GM19351 (cell line): ENCODE measurements at regions not wholly inside any gene's neighbourhood (a gene's known extent, or its start where the extent isn't known, plus 50 kb on each side); places are given as distances from the start of the nearest gene placed in this dataset.

Experiments
- ATAC-seq: cut with Tn5 transposase; IDR thresholded peaks from one replicate; pipeline ENCODE4 v1.9.1; 2021; ENCODE audit warnings: mild to moderate bottlenecking, moderate library complexity; ENCODE audit not compliant: unreplicated experiment

GRCh38 chr7:46695051-46695708 is 774.1 kb upstream of the IGFBP3 start:
- ATAC-seq, result no peak

- no peak for ATAC-seq
These were observed 773.0 kb upstream of the IGFBP3 start for GRCh38 chr7:46694058-46694457.

- ATAC-seq, result no peak
These were observed 766.1 kb upstream of the IGFBP3 start for GRCh38 chr7:46687203-46687602.

GRCh38 chr7:46685051-46685450 is 764.0 kb upstream of the IGFBP3 start:
- no peak for ATAC-seq

- no peak for ATAC-seq
These were observed 762.0 kb upstream of the IGFBP3 start for GRCh38 chr7:46682836-46683624.

- ATAC-seq, result no peak
These were observed 760.9 kb upstream of the IGFBP3 start for GRCh38 chr7:46681865-46682503.

GRCh38 chr7:46680147-46680546 is 759.1 kb upstream of the IGFBP3 start:
- peak; percentile 93 for ATAC-seq

- ATAC-seq, result no peak
These were observed 758.6 kb upstream of the IGFBP3 start for GRCh38 chr7:46679671-46680070.

- ATAC-seq, result no peak
These were observed 757.3 kb upstream of the IGFBP3 start for GRCh38 chr7:46678421-46678820.

GRCh38 chr7:46675456-46675855 is 754.4 kb upstream of the IGFBP3 start:
- ATAC-seq, result no peak

- no peak for ATAC-seq
These were observed 751.8 kb upstream of the IGFBP3 start for GRCh38 chr7:46672861-46673260.

- ATAC-seq, result no peak
These were observed 750.2 kb upstream of the IGFBP3 start for GRCh38 chr7:46671108-46671769.

GRCh38 chr7:46669028-46669427 is 748.0 kb upstream of the IGFBP3 start:
- no peak for ATAC-seq

- no peak for ATAC-seq
These were observed 743.4 kb upstream of the IGFBP3 start for GRCh38 chr7:46664453-46664852.

GRCh38 chr7:46663025-46663424 is 742.0 kb upstream of the IGFBP3 start:
- no peak for ATAC-seq

- no peak for ATAC-seq
These were observed 740.4 kb upstream of the IGFBP3 start for GRCh38 chr7:46661431-46661830.

GRCh38 chr7:46660402-46660980 is 739.4 kb upstream of the IGFBP3 start:
- no peak for ATAC-seq

- no peak for ATAC-seq
These were observed 737.2 kb upstream of the IGFBP3 start for GRCh38 chr7:46658281-46658680.

- no peak for ATAC-seq
These were observed 733.7 kb upstream of the IGFBP3 start for GRCh38 chr7:46654546-46655443.

- no peak for ATAC-seq
These were observed 732.8 kb upstream of the IGFBP3 start for GRCh38 chr7:46653848-46654247.
